OCI-LY7 (cell line): ENCODE measurements at regions not wholly inside any gene's neighbourhood (a gene's known extent, or its start where the extent isn't known, plus 50 kb on each side); places are given as distances from the start of the nearest gene placed in this dataset.

Source experiments
- EZH2phosphoT487 ChIP-seq: fragments of 200-600 bp; sonication (generic); IDR thresholded peaks from 2 replicates; pipeline ENCODE4 v1.6.1; 2018; ENCODE audit warnings: low read depth, borderline replicate concordance, mild to moderate bottlenecking, mixed run types, antibody characterized with exemption, low read length, moderate library complexity, mixed read lengths
- TF ChIP-seq, protein P1 (sequence below): fragments of 200-600 bp; sonication (generic); conservative IDR thresholded peaks from 2 replicates; pipeline ENCODE4 v1.5.1; 2014; ENCODE audit warnings: mild to moderate bottlenecking, antibody characterized with exemption, low read length, moderate library complexity, mixed read lengths

DNA sequence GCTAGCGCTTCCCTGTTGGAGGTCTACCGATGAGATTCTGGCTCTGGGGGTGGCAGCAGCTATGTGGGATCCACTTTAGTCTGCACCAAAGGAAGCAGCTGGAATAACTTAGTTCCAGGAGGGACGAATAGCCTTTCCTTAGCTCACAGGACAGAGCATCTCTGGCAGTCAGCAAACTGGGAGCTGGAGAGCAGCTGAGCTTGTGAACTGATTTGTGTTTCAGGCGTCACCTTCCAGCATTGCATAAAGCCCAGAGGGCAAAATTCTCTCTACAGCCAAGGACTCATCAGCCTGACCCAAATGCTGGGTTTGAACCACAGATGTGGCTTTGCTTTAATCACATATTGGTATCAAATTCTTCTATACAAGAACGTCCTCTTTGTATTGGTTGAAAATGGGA lies 81.9 kb upstream of the PELI2 start:
- TF ChIP-seq, protein P1, sequence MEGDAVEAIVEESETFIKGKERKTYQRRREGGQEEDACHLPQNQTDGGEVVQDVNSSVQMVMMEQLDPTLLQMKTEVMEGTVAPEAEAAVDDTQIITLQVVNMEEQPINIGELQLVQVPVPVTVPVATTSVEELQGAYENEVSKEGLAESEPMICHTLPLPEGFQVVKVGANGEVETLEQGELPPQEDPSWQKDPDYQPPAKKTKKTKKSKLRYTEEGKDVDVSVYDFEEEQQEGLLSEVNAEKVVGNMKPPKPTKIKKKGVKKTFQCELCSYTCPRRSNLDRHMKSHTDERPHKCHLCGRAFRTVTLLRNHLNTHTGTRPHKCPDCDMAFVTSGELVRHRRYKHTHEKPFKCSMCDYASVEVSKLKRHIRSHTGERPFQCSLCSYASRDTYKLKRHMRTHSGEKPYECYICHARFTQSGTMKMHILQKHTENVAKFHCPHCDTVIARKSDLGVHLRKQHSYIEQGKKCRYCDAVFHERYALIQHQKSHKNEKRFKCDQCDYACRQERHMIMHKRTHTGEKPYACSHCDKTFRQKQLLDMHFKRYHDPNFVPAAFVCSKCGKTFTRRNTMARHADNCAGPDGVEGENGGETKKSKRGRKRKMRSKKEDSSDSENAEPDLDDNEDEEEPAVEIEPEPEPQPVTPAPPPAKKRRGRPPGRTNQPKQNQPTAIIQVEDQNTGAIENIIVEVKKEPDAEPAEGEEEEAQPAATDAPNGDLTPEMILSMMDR, result no peak
- TF ChIP-seq EZH2phosphoT487, result no peak
